Right kidney (tissue), 1 donor: ENCODE measurements at regions not wholly inside any gene's neighbourhood (a gene's known extent, or its start where the extent isn't known, plus 50 kb on each side); places are given as distances from the start of the nearest gene placed in this dataset.
"Not testable (repeated sequence)": the region's sequence is repeated elsewhere in the genome, so short reads cannot be mapped to it uniquely, and the experiment has no call there.

Source experiments
- DNase-seq: peaks from one replicate; pipeline ENCODE4 v3.0.0-alpha.2; 2016

- no peak for DNase-seq
These were observed 81.9 kb upstream of the ADPGK start for GRCh38 chr15:72865486-72865885.

GRCh38 chr15:72864681-72865080 is 81.1 kb upstream of the ADPGK start:
- DNase-seq, result no peak

GRCh38 chr15:72861354-72861910 is 77.9 kb upstream of the ADPGK start:
- DNase-seq, result no peak

- DNase-seq, result no peak
These were observed 76.2 kb upstream of the ADPGK start for GRCh38 chr15:72859757-72860145.

GRCh38 chr15:72859017-72859756 is 75.6 kb upstream of the ADPGK start:
- DNase-seq, result no peak

GRCh38 chr15:72858205-72858604 is 74.6 kb upstream of the ADPGK start:
- DNase-seq, result no peak

- no peak for DNase-seq
These were observed 73.9 kb upstream of the ADPGK start for GRCh38 chr15:72857331-72858063.

- no peak for DNase-seq
These were observed 73.0 kb upstream of the ADPGK start for GRCh38 chr15:72856549-72857040.

GRCh38 chr15:72855791-72856190 is 72.2 kb upstream of the ADPGK start:
- DNase-seq, result no peak

- no peak for DNase-seq
These were observed 68.7 kb upstream of the ADPGK start for GRCh38 chr15:72852273-72852672.

GRCh38 chr15:72851586-72851985 is 68.0 kb upstream of the ADPGK start:
- DNase-seq, result no peak

- no peak for DNase-seq
These were observed 67.3 kb upstream of the ADPGK start for GRCh38 chr15:72850833-72851232.

- no peak for DNase-seq
These were observed 64.2 kb upstream of the ADPGK start for GRCh38 chr15:72847806-72848205.

GRCh38 chr15:72847033-72847432 is 63.5 kb upstream of the ADPGK start:
- DNase-seq, result no peak

- DNase-seq, result no peak
These were observed 62.4 kb upstream of the ADPGK start for GRCh38 chr15:72845981-72846383.

- DNase-seq, result no peak
These were observed 60.5 kb upstream of the ADPGK start for GRCh38 chr15:72844067-72844466.

GRCh38 chr15:72843340-72843739 is 59.8 kb upstream of the ADPGK start:
- DNase-seq, result not testable (repeated sequence)

- DNase-seq, result no peak
These were observed 56.6 kb upstream of the ADPGK start for GRCh38 chr15:72840114-72840513.

GRCh38 chr15:72838311-72838731 is 54.8 kb upstream of the ADPGK start:
- DNase-seq, result no peak

GRCh38 chr15:72836676-72837330 is 53.2 kb upstream of the ADPGK start:
- no peak for DNase-seq

- DNase-seq, result no peak
These were observed 51.8 kb upstream of the ADPGK start for GRCh38 chr15:72835294-72835890.

- DNase-seq, result no peak
These were observed 50.0 kb upstream of the ADPGK start for GRCh38 chr15:72833561-72833960.
